ENCODE measurements at regions not wholly inside any gene's neighbourhood (a gene's known extent, or its start where the extent isn't known, plus 50 kb on each side); places are given as distances from the start of the nearest gene placed in this dataset.

DNA sequence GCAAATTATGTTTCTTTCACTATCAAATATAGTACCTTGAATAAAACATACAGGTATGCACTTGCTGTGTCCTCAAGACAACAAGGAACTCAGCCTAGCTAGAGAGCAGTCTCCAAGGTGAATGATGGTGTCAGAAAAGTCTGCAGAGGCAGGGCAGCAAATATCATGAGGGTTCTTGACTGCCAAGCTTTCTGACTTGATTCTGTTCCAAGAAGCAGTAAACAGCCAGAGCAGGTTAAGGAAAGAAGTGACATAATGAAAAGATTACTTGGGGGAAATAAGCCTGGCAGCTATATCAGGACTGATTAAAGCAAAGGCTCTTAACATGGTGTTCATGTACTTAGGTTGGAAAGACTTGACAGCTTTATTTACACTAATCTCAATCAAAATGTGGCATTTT, 192.2 kb upstream of the GADL1 start:
- Histone ChIP-seq H4K20me1 (ENCODE audit: insufficient read depth) (no peaks in the 10 kb centered on the region), H3K4me2 (no peak overlapping the region), H3K4me1 (ENCODE audit: low read depth, poor library complexity, severe bottlenecking) (no peaks in the 10 kb centered on the region), H2AFZ (ENCODE audit: low read depth) (no peak overlapping the region), H3K79me2 (ENCODE audit: insufficient read depth, low read depth) (no peaks in the 10 kb centered on the region), H3K27me3 (ENCODE audit: insufficient read depth, low read depth) (no peaks in the 10 kb centered on the region), H3K36me3 (ENCODE audit: insufficient read depth) (no peaks in the 10 kb centered on the region), H3K9ac (no peak overlapping the region), H3K4me3 (IDR thresholded peaks at IDR 0.05; ENCODE audit: insufficient read depth, low read depth, low read length) (no peak overlapping the region), H3K27ac (no peak overlapping the region)
- TF ChIP-seq, protein P1, sequence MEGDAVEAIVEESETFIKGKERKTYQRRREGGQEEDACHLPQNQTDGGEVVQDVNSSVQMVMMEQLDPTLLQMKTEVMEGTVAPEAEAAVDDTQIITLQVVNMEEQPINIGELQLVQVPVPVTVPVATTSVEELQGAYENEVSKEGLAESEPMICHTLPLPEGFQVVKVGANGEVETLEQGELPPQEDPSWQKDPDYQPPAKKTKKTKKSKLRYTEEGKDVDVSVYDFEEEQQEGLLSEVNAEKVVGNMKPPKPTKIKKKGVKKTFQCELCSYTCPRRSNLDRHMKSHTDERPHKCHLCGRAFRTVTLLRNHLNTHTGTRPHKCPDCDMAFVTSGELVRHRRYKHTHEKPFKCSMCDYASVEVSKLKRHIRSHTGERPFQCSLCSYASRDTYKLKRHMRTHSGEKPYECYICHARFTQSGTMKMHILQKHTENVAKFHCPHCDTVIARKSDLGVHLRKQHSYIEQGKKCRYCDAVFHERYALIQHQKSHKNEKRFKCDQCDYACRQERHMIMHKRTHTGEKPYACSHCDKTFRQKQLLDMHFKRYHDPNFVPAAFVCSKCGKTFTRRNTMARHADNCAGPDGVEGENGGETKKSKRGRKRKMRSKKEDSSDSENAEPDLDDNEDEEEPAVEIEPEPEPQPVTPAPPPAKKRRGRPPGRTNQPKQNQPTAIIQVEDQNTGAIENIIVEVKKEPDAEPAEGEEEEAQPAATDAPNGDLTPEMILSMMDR (conservative IDR thresholded peaks at IDR 0.05; ENCODE audit: low read depth, low read length) = no peak

DNA sequence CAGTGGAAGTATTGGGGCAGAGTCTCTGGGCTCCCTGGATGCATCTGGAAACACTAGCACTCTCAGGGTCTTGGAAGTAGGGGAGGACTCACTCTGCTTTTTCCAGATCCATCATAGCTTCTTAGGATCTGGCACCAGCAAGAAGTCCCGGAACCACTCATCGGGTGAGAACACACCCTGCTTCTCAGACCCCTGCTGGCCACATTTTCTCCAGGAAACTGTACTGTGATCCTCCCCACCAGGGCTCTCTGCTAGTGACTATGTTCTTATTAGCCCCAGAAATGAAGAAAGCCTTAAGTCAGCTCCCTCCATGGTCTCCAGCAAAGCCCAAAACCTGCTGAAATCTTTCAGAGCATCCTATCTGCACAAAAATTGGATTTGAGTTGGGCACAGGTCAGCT, 197.3 kb upstream of the GADL1 start:
- Histone ChIP-seq H3K79me2 (ENCODE audit: insufficient read depth, low read depth) (no peaks in the 10 kb centered on the region), H3K4me1 (ENCODE audit: low read depth, poor library complexity, severe bottlenecking) (peaks cover under 1% of the 10 kb centered on the region), H3K4me3 (IDR thresholded peaks at IDR 0.05; ENCODE audit: insufficient read depth, low read depth, low read length) (no peak overlapping the region), H3K9ac (no peak overlapping the region), H4K20me1 (ENCODE audit: insufficient read depth) (no peaks in the 10 kb centered on the region), H3K4me2 (no peak overlapping the region), H3K36me3 (ENCODE audit: insufficient read depth) (no peaks in the 10 kb centered on the region), H3K27ac (no peak overlapping the region), H2AFZ (ENCODE audit: low read depth) (no peak overlapping the region), H3K27me3 (ENCODE audit: insufficient read depth, low read depth) (no peaks in the 10 kb centered on the region)
- TF ChIP-seq, protein P1 (conservative IDR thresholded peaks at IDR 0.05; ENCODE audit: low read depth, low read length) = no peak

DNA sequence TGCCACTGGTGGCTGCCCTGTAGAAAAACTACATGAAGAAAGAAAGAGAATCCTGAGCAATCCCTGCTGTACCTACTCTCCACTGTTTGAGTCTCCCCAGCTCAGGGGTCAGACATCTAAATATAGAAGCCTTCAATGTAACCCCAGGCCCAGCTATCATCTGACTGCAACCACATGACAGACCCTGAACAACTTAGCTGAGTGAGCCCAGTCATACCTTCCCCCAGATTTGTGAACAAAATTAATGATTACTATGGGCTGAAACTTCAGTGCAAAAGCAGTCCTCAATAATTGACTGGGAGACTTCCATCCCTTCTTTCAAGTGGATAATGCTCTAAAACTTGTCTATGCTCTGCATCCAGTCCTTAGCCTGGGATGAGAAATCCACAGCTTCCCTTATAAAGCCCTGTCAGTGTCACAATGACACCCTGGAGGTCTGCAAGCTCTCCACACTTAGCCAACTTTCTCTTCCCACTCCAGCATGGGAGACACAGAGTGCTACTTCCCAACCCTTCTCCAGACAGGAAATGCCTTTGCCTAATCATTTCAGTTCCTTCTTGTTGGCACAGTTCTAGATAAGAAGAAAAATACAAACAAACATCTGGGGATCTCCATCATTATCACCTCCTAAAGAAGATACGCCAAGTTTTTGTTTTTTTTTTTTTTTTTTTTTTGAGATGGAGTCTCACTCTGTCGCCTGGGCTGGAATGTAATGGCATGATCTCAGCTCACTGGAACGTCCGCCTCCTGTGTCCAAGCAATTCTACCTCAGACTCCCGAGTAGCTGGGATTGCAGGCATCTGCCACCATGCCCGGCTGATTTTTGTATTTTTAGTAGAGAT, 198.5 kb upstream of the GADL1 start:
- H3K27ac ChIP-seq = no peak overlapping the region
- no peaks in the 10 kb centered on the region for H3K36me3 ChIP-seq (ENCODE audit: insufficient read depth)
- no peak overlapping the region for H3K4me3 ChIP-seq (IDR thresholded peaks at IDR 0.05; ENCODE audit: insufficient read depth, low read depth, low read length)
- peaks cover 5% of the 10 kb centered on the region for H3K4me1 ChIP-seq (ENCODE audit: low read depth, poor library complexity, severe bottlenecking)
- no peak overlapping the region for H2AFZ ChIP-seq (ENCODE audit: low read depth)
- H3K4me2 ChIP-seq = no peak overlapping the region
- no peak overlapping the region for H3K9ac ChIP-seq
- no peaks in the 10 kb centered on the region for H4K20me1 ChIP-seq (ENCODE audit: insufficient read depth)
- TF ChIP-seq, protein P1 (conservative IDR thresholded peaks at IDR 0.05; ENCODE audit: low read depth, low read length) = no peak
- H3K27me3 ChIP-seq (ENCODE audit: insufficient read depth, low read depth) = no peaks in the 10 kb centered on the region
- H3K79me2 ChIP-seq (ENCODE audit: insufficient read depth, low read depth) = no peaks in the 10 kb centered on the region

DNA sequence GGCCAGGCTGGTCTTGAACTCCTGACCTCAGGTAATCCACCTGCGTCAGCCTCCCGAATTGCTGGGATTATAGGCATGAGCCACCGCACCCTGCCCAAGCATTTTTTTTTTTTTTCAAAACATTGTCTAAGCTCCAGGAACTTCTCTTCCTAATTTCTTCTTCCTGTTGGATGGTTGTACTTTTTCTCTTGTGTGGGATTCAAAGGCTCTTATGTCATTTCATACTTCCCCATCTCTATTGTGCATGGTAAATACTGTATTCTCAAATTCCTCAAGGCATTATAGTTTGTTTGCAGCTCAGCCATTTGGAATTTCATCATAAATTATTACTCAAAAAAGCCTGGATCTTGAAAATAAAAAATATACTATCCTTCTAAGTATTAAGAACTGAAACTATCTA, 199.1 kb upstream of the GADL1 start:
- Histone ChIP-seq H4K20me1 (ENCODE audit: insufficient read depth) (no peaks in the 10 kb centered on the region), H3K79me2 (ENCODE audit: insufficient read depth, low read depth) (no peaks in the 10 kb centered on the region), H3K27ac (no peak overlapping the region), H3K9ac (no peak overlapping the region), H3K27me3 (ENCODE audit: insufficient read depth, low read depth) (no peaks in the 10 kb centered on the region), H3K4me1 (ENCODE audit: low read depth, poor library complexity, severe bottlenecking) (peaks cover 5% of the 10 kb centered on the region), H2AFZ (ENCODE audit: low read depth) (no peak overlapping the region), H3K36me3 (ENCODE audit: insufficient read depth) (no peaks in the 10 kb centered on the region), H3K4me2 (no peak overlapping the region), H3K4me3 (IDR thresholded peaks at IDR 0.05; ENCODE audit: insufficient read depth, low read depth, low read length) (no peak overlapping the region)
- TF ChIP-seq, protein P1 (conservative IDR thresholded peaks at IDR 0.05; ENCODE audit: low read depth, low read length) = no peak
